C1 segment of cervical spinal cord (tissue), 14 donors: ENCODE measurements at regions not wholly inside any gene's neighbourhood (a gene's known extent, or its start where the extent isn't known, plus 50 kb on each side); places are given as distances from the start of the nearest gene placed in this dataset.

Experiments
- DNase-seq, 14 donors: peaks; one replicate each; lab custom pipeline; 2025; lab: John Stamatoyannopoulos, UW

- no peak for DNase-seq
Measured at GRCh38 chr2:76455910-76456309, 745.2 kb upstream of the GCFC2 start.

GRCh38 chr2:76450024-76450475, 739.3 kb upstream of the GCFC2 start:
- no peak for DNase-seq

DNA sequence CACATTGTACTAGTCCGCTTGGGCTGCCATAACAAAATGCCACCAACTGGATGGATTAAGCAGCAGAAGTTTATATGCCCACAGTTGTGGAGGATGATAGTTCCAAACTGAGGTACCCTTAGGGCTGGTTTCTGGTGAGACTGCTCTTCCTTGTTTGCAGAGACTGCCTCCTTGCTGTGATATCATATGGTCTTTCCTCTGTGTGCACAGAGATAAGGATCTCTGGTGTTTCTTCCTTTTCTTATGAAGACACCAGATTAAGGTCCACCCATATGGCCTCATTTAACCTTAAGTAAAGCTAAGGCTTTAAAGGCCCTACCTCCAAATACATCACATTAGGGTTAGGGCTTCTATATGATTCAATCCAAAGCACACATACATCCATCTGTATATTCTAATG, 738.2 kb upstream of the GCFC2 start:
- DNase-seq: no peak

DNA sequence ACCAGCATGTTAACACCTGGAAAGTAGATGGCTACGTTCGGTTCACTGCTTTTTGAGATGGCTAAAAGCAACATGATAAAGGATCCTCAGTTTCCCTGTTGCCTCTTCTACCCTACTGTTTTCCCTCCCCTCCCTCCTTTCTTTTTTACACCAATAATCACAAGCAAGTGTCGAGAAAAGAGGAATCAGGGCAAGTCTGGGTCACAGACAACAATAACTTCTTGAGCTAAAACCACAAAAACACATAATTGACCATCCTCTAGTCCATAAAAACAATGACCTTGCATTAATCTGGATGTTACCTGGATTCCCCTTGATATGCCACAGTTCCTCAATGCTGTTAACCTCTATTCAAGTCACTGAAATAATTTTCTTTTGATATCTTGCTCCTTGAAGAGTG, 736.6 kb upstream of the GCFC2 start:
- no peak for DNase-seq

- DNase-seq: no peak
Measured at GRCh38 chr2:76446872-76447271, 736.2 kb upstream of the GCFC2 start.

- no peak for DNase-seq
Measured at GRCh38 chr2:76445880-76446279, 735.2 kb upstream of the GCFC2 start.

DNA sequence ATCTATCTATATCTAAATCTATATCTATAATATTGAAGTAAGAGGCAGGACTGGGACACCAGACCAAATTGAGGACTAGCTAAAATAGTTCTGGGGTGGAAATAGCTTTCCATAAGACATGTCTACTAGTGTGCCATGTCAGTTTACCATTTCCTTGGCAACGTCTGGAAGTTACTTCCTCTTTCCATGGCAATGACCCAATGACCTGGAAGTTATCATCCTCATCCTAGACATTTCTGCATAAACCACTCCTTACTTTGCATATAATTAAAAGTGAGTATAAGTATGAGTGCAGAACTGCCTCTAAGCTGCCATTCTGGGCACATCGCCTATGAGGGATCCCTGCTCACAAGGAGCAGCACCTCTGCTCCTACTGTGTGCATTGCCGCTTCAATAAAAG, 734.0 kb upstream of the GCFC2 start:
- no peak for DNase-seq

DNA sequence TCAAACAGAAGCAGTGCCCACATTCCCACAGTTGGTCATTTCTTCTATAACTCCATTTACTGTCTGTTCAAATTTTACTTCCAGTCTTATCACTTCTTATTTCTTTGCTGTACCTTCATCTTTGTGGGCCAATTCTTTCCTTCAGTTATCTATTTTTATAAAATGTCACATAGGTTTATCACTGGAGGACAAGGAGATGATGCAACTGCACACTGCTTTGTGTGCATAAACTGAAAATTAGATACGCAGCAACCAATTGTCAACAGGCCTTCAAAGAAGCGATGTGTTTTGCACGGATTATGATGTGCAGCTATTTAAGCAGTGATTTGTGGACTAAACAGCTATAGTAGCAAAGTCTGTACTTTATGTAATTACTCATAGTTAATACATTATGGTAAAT, 726.8 kb upstream of the GCFC2 start:
- no peak for DNase-seq

DNA sequence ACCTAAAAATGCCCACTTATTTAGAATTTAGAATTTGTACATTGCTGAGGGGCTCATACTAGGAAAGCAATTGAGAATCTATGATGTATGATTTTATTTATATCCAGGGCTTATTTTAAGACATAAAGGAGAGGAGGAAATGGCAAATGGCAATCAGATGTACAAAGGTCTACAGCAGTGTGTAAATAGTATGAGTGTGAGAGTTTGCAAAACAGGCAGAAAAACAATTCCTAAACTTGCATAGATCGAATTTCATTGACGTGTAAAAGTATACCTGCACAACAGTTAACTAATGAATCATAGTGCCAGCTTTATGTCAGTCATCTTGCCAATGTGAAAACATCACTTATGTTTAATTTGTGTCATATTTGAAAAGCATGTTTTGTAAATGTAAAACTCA, 718.7 kb upstream of the GCFC2 start:
- no peak for DNase-seq

DNA sequence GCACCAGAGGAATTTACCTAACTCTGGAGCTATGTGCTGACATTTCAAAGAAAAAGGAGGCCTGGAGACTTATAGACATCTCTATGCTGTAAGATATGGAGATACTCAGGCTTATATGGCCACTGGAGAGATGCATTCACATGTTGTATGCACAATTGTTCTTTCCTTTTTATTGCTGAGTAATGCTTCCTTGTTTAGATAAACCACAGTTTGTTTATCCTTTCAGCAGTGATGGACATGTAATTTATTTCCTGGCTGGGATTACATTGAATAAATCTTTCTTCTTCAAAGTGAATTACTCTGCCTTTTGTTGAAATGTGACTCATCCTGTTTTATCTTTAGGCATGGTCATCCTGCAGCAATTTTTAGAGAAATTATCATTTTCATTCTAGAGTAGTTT, 716.7 kb upstream of the GCFC2 start:
- DNase-seq: no peak

GRCh38 chr2:76415821-76416220, 705.1 kb upstream of the GCFC2 start:
- DNase-seq: no peak

DNA sequence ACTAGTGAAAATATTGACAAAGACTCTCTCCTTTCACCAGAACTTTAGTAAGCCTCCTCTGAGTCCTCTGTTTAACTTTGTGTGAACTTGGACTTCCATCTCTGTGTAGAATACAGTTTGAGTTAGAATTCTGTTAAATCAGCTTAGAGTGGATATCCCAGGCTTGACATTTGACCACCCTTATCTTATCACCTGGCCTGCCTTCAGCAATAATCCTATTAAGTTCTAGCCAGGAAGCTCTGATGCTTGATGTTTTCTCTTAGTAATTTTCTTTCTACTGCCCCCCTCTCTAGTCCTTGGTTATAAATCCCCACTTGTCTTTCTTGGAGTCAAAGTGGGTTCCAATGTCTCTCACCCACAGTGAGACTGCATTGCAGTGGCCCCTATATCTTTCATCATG, 702.7 kb upstream of the GCFC2 start:
- no peak for DNase-seq

DNA sequence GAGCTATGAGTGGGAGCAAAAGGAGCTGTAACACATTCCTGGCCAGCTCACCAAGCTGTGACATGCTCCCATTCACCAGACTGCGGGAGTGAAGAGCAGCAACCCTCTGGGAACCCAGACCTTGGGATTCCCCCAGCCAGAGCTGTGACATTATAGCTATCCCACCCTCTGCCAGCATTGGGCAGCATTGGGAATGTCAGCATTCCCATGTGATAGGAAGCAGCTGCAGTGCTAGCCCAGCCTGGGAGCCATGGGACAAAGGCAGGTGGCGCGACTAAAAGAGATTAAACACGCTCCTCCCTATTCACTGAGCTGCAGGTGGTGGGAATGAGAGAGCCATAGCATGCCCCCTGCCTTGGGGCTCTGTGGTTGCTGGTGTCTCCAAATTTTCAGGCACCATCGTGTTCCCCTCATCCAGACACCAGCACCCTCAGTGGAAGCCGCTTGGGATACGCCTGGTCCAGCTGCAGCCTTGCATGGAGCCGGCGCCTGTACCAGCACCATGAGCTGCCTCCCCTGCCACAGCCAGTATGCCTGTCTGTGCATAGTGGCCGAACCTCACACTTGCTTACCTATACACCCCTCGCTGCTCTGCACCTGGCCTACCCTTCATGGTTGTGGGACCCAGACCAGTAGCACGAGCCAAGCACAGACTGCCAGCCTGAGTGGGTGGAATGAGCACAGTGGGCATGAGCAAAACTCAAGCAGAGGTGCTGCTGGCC, 695.6 kb upstream of the GCFC2 start:
- no peak for DNase-seq

- no peak for DNase-seq
Measured at GRCh38 chr2:76393356-76393755, 682.6 kb upstream of the GCFC2 start.

GRCh38 chr2:76391678-76392077, 681.0 kb upstream of the GCFC2 start:
- no peak for DNase-seq

- DNase-seq: no peak
Measured at GRCh38 chr2:76387294-76387693, 676.6 kb upstream of the GCFC2 start.

DNA sequence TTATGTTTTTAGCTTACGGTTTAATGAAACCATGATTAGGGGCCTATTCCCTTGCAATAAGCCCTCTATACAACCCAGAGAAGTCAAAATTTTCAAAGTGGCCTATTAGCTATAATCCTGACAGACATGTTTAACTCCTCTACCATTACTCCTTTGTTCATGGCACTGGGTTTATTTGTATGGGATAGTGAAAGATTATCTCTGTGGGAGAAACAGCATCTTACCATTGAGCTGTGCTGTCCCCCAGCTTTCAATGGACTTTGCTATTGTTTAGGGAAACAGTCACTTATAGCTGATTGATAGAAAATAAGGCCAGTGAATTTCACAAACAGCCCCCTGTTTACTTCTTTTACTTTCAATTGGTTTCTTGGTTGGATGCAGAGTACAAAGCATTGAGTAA, 675.2 kb upstream of the GCFC2 start:
- DNase-seq: no peak

DNA sequence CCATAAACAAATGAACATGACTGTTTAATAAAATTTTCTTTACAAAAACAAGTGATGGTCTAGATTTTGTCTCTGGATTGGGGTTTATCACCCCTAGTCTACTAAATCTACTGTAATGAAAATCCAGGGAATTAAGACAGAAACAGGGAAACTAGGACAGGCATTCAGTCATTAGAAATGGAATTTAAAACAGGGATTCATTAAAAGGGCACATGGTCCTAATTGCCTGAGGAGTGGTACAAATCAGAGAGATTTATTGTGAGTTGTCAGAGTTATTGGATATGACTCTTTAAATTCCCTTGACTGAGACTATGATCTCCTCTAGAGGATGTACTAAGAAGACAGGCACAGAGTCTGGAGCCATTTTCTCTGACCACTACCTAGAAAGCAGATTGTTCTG, 670.9 kb upstream of the GCFC2 start:
- no peak for DNase-seq

GRCh38 chr2:76378140-76378539, 667.4 kb upstream of the GCFC2 start:
- DNase-seq: no peak

DNA sequence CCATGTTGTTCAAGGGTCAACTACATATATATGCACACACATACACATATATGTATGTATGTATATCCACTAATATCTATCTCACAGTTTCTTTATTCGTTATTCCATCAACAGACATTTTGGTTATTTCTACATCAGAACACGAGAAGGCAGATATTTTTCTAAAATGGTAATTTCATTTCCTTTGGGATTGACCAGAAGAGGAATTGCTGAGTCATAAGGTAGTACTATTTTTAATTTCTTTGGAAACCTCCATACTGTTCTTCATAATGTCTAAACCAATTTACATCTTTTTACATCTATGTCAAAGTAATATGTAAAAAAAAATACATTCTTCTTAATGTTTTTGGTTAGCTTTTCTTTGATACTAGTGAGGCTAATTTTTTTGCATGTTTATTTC, 630.7 kb upstream of the GCFC2 start:
- DNase-seq: no peak

DNA sequence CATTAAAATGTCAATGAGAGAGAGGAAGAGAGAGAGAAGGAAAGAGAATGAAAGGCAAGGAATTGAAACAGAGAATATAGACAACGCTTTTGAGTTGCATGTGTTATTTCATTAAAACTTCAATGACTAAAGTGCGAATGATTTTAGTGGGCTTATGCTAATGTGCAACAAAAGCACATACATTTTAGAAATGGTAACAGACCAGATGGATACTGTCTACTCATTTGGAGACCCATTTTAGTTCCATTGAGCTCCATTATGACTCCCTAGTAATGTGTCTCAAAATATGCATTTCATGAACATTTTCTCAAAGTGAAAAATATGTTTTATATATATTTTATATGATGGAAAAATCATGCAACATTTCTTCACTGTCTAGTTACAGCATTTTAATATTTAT, 622.2 kb upstream of the GCFC2 start:
- DNase-seq: no peak

GRCh38 chr2:76330865-76331264, 620.1 kb upstream of the GCFC2 start:
- no peak for DNase-seq

GRCh38 chr2:76326636-76327035, 615.9 kb upstream of the GCFC2 start:
- no peak for DNase-seq

DNA sequence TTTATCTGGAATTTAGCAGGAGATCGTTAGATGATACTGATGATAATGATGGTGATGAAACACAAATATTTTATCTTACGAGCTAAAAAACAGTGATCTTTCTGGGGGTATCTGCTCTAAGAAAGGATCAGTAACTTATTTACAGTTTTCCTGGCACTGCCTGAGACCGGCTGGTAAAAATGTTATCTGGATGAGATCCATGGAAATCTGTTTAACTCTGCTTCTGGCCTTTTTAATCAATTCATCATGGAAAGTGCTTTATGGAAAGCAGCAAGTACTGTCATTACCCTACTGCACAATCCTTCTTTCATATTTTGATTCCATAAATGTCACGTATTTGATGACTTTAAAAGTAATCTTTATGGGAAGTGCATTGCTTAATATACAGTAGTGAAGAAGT, 612.7 kb upstream of the GCFC2 start:
- no peak for DNase-seq
